ENCODE measurements at regions not wholly inside any gene's neighbourhood (a gene's known extent, or its start where the extent isn't known, plus 50 kb on each side); places are given as distances from the start of the nearest gene placed in this dataset.

GRCh38 chr20:57907131-57908000 lies 197.6 kb upstream of the PMEPA1 start:
- WGBS (ENCODE audit: insufficient coverage) = 33% methylated on average over 18 of the region's 20 CpGs
- CTCF ChIA-PET = interaction anchor here (0.6 to 2.1 kb wide), 4 partner anchors 9 to 227 kb away, joined by 3 to 8 read pairs (median 4); no protein-coding TSS in a partner anchor
- H3K27me3 ChIP-seq (replicated peaks in 2 of 5; ENCODE audit: control insufficient read depth in 4 of 5, insufficient read depth in 5 of 5, low read length in 4 of 5) = peaks cover 0 to 1% (median 0%) of the 10 kb centered on the region in 5 experiments
- peak overlapping the region in 1 of 7 experiments; percentile 27 for H3K4me3 ChIP-seq (ENCODE audit: control insufficient read depth in 1 of 7, extremely low read depth in 1 of 7, insufficient read depth in 4 of 7, low read depth in 2 of 7, low read length in 6 of 7)
- H3K36me3 ChIP-seq (ENCODE audit: control insufficient read depth in 4 of 4, insufficient read depth in 4 of 4, low read length in 3 of 4) = no peaks in the 10 kb centered on the region
- H3K9me3 ChIP-seq (ENCODE audit: control extremely low read depth in 1 of 5, control insufficient read depth in 4 of 5, insufficient read depth in 2 of 5, low read depth in 1 of 5, low read length in 4 of 5) = no peaks in the 10 kb centered on the region
- DNase-seq = peak; percentile 77 to 90 (median 82)
- no peak overlapping the region for H3K27ac ChIP-seq (ENCODE audit: insufficient read depth in 1 of 2, low read depth in 1 of 2, low read length in 2 of 2, poor library complexity in 1 of 2, severe bottlenecking in 2 of 2)
- peaks cover 6 to 76% (median 51%) of the 10 kb centered on the region in 4 experiments for H3K4me1 ChIP-seq (ENCODE audit: control extremely low read depth in 1 of 4, control insufficient read depth in 4 of 4, insufficient read depth in 4 of 4, low read length in 3 of 4)
- POLR2A ChIA-PET = interaction anchor here (0.6 kb wide), 1 partner anchor 619 kb away, joined by 5 read pairs; no protein-coding TSS in a partner anchor

DNA sequence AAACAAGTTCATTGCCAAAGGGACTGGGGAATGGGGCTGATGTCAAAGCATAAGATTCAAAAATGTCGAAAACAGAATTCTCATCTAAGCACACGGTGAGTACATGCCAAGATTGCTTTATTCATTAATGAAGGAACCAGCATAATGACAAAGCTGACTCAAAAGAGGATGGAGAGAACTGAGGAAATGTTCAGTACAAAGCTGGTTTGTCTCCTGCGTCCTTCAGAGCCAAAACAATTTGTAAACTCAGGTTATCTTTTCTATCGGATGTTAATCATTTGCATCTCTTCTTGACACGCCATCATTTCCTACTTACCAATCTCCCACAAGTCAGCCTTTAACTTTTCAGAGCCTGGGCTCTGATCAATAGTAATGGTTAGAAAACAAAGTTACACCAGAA lies 195.6 kb upstream of the PMEPA1 start:
- peaks cover 6 to 72% (median 51%) of the 10 kb centered on the region in 4 experiments for H3K4me1 ChIP-seq (ENCODE audit: control extremely low read depth in 1 of 4, control insufficient read depth in 4 of 4, insufficient read depth in 4 of 4, low read length in 3 of 4)
- no peaks in the 10 kb centered on the region for H3K9me3 ChIP-seq (ENCODE audit: control extremely low read depth in 1 of 5, control insufficient read depth in 4 of 5, insufficient read depth in 2 of 5, low read depth in 1 of 5, low read length in 4 of 5)
- CTCF ChIA-PET = interaction anchor here (1.2 to 1.5 kb wide), 3 partner anchors 11 to 14 kb away, joined by 3 read pairs; no protein-coding TSS in a partner anchor
- no peaks in the 10 kb centered on the region for H3K36me3 ChIP-seq (ENCODE audit: control insufficient read depth in 4 of 4, insufficient read depth in 4 of 4, low read length in 3 of 4)
- no peak overlapping the region for H3K27ac ChIP-seq (ENCODE audit: insufficient read depth in 1 of 2, low read depth in 1 of 2, low read length in 2 of 2, poor library complexity in 1 of 2, severe bottlenecking in 2 of 2)
- peaks cover 0 to 2% (median 0%) of the 10 kb centered on the region in 5 experiments for H3K27me3 ChIP-seq (replicated peaks in 2 of 5; ENCODE audit: control insufficient read depth in 4 of 5, insufficient read depth in 5 of 5, low read length in 4 of 5)
- POLR2A ChIA-PET = no interaction called here
- DNase-seq = no peak
- H3K4me3 ChIP-seq (ENCODE audit: control insufficient read depth in 1 of 7, extremely low read depth in 1 of 7, insufficient read depth in 4 of 7, low read depth in 2 of 7, low read length in 6 of 7) = no peak overlapping the region
- 90% methylated on average over 3 of the region's 5 CpGs for WGBS (ENCODE audit: insufficient coverage)

- peak; percentile 25 to 83 (median 73) for DNase-seq
- POLR2A ChIA-PET = interaction anchor here (0.6 kb wide), 1 partner anchor 287 kb away, joined by 3 read pairs; no protein-coding TSS in a partner anchor
- CTCF ChIA-PET = interaction anchor here (1.0 kb wide), 1 partner anchor 14 kb away, joined by 4 read pairs; no protein-coding TSS in a partner anchor
- Histone ChIP-seq H3K36me3 (ENCODE audit: control insufficient read depth in 4 of 4, insufficient read depth in 4 of 4, low read length in 3 of 4) (no peaks in the 10 kb centered on the region), H3K4me1 (ENCODE audit: control extremely low read depth in 1 of 4, control insufficient read depth in 4 of 4, insufficient read depth in 4 of 4, low read length in 3 of 4) (peaks cover 6 to 71% (median 46%) of the 10 kb centered on the region in 4 experiments), H3K27ac (ENCODE audit: insufficient read depth in 1 of 2, low read depth in 1 of 2, low read length in 2 of 2, poor library complexity in 1 of 2, severe bottlenecking in 2 of 2) (no peak overlapping the region), H3K4me3 (ENCODE audit: control insufficient read depth in 1 of 7, extremely low read depth in 1 of 7, insufficient read depth in 4 of 7, low read depth in 2 of 7, low read length in 6 of 7) (no peak overlapping the region), H3K9me3 (ENCODE audit: control extremely low read depth in 1 of 5, control insufficient read depth in 4 of 5, insufficient read depth in 2 of 5, low read depth in 1 of 5, low read length in 4 of 5) (no peaks in the 10 kb centered on the region), H3K27me3 (replicated peaks in 2 of 5; ENCODE audit: control insufficient read depth in 4 of 5, insufficient read depth in 5 of 5, low read length in 4 of 5) (peaks cover 0 to 5% (median 0%) of the 10 kb centered on the region in 5 experiments)
- WGBS (ENCODE audit: insufficient coverage) = 25% methylated on average over 5 of the region's 10 CpGs
These were observed 194.7 kb upstream of the PMEPA1 start for GRCh38 chr20:57904314-57905105.

DNA sequence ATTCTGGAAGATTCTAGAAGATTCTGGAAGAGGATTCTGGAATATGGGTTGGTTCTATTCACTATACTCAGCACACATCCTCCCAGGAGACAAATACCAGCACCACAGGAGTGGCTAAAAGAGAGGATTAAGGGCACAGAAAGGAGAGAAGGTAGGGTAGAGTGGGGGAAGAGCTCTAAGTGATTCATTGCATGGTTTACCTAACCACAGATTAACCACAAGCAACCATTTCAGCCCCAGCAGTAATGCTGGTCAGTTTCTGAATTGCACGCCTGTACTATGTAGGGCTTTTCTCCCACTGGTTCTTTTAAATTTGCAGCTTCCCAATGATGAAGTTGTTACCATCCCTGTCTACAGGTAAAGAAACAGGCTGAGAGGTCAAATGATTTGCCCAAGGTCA lies 192.7 kb upstream of the PMEPA1 start:
- Histone ChIP-seq H3K27me3 (replicated peaks in 2 of 5; ENCODE audit: control insufficient read depth in 4 of 5, insufficient read depth in 5 of 5, low read length in 4 of 5) (peaks cover 0 to 5% (median 0%) of the 10 kb centered on the region in 5 experiments), H3K4me3 (ENCODE audit: control insufficient read depth in 1 of 7, extremely low read depth in 1 of 7, insufficient read depth in 4 of 7, low read depth in 2 of 7, low read length in 6 of 7) (no peak overlapping the region), H3K9me3 (ENCODE audit: control extremely low read depth in 1 of 5, control insufficient read depth in 4 of 5, insufficient read depth in 2 of 5, low read depth in 1 of 5, low read length in 4 of 5) (no peaks in the 10 kb centered on the region), H3K27ac (ENCODE audit: insufficient read depth in 1 of 2, low read depth in 1 of 2, low read length in 2 of 2, poor library complexity in 1 of 2, severe bottlenecking in 2 of 2) (no peak overlapping the region), H3K36me3 (ENCODE audit: control insufficient read depth in 4 of 4, insufficient read depth in 4 of 4, low read length in 3 of 4) (no peaks in the 10 kb centered on the region), H3K4me1 (ENCODE audit: control extremely low read depth in 1 of 4, control insufficient read depth in 4 of 4, insufficient read depth in 4 of 4, low read length in 3 of 4) (peaks cover 6 to 52% (median 34%) of the 10 kb centered on the region in 4 experiments)
- ChIA-PET POLR2A (interaction anchor here (0.6 kb wide), 1 partner anchor 150 kb away, joined by 3 read pairs; no protein-coding TSS in a partner anchor), CTCF (no interaction called here)
- 17% methylated on average over 1 of the region's 1 CpG for WGBS (ENCODE audit: insufficient coverage)
- DNase-seq = peak; percentile 31 to 80 (median 80)

DNA sequence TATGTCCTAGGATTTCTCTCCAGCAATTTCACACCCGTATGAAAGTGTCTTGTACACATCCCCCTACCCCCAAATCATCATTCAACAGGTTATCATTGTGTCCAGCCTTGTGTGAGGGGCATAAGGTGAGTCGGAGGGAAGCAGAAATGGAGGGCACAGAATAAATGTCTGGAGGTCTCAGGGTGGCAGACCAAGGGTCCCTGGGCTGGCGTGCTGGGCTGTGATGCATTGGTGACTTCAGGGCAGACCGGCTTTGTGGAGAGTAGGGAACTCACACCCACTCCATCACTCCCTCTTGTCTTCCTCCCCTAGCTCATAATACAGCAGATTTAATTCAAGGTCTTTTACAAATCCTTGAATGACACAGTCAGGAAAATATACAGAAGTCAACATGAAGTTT lies 191.7 kb upstream of the PMEPA1 start:
- WGBS (ENCODE audit: insufficient coverage) = 93% methylated on average over 3 of the region's 4 CpGs
- peaks cover 0 to 5% (median 0%) of the 10 kb centered on the region in 5 experiments for H3K27me3 ChIP-seq (replicated peaks in 2 of 5; ENCODE audit: control insufficient read depth in 4 of 5, insufficient read depth in 5 of 5, low read length in 4 of 5)
- H3K4me3 ChIP-seq (ENCODE audit: control insufficient read depth in 1 of 7, extremely low read depth in 1 of 7, insufficient read depth in 4 of 7, low read depth in 2 of 7, low read length in 6 of 7) = no peak overlapping the region
- peaks cover 6 to 45% (median 30%) of the 10 kb centered on the region in 4 experiments for H3K4me1 ChIP-seq (ENCODE audit: control extremely low read depth in 1 of 4, control insufficient read depth in 4 of 4, insufficient read depth in 4 of 4, low read length in 3 of 4)
- H3K27ac ChIP-seq (ENCODE audit: insufficient read depth in 1 of 2, low read depth in 1 of 2, low read length in 2 of 2, poor library complexity in 1 of 2, severe bottlenecking in 2 of 2) = no peak overlapping the region
- ChIA-PET CTCF (no interaction called here), POLR2A (no interaction called here)
- H3K9me3 ChIP-seq (ENCODE audit: control extremely low read depth in 1 of 5, control insufficient read depth in 4 of 5, insufficient read depth in 2 of 5, low read depth in 1 of 5, low read length in 4 of 5) = no peaks in the 10 kb centered on the region
- no peak for DNase-seq
- no peaks in the 10 kb centered on the region for H3K36me3 ChIP-seq (ENCODE audit: control insufficient read depth in 4 of 4, insufficient read depth in 4 of 4, low read length in 3 of 4)

DNA sequence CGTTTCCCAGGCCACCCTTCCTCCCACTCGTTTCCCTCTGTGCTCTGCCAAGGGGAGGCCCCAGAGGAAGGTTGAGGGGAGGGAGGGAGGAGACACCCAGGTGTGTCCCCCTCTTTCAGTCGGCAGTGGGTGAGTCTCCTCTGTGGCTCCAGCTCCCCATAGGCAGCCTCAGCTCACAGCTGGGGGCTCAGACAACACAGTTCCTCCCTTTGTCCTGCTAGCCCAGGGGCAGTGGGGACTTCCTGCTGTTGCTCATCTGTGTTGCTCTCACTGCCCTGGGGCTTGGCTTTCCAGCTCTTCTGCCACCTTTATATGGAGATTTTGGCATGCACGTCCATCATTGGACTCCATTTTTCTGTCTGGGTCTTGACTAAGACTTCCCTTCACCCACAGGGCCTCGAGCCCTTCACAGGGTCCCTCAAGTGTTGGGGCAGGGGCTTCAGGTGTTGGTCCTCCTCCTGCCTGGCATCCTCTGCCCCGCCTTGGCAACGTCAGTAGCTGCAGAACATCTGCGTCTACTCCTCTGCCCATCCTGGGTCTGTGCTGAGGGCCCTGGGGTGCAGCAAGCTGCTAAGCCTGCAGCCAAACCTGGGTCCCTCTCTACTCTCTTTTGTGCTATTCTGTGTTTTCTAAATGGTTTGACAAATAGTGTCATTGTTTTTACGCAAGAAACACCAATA lies 190.6 kb upstream of the PMEPA1 start:
- no peaks in the 10 kb centered on the region for H3K36me3 ChIP-seq (ENCODE audit: control insufficient read depth in 4 of 4, insufficient read depth in 4 of 4, low read length in 3 of 4)
- WGBS (ENCODE audit: insufficient coverage) = 71% methylated on average over 6 of the region's 9 CpGs
- no peaks in the 10 kb centered on the region for H3K9me3 ChIP-seq (ENCODE audit: control extremely low read depth in 1 of 5, control insufficient read depth in 4 of 5, insufficient read depth in 2 of 5, low read depth in 1 of 5, low read length in 4 of 5)
- no peak overlapping the region for H3K27ac ChIP-seq (ENCODE audit: insufficient read depth in 1 of 2, low read depth in 1 of 2, low read length in 2 of 2, poor library complexity in 1 of 2, severe bottlenecking in 2 of 2)
- peaks cover 0 to 5% (median 0%) of the 10 kb centered on the region in 5 experiments for H3K27me3 ChIP-seq (replicated peaks in 2 of 5; ENCODE audit: control insufficient read depth in 4 of 5, insufficient read depth in 5 of 5, low read length in 4 of 5)
- CTCF ChIA-PET = interaction anchor here (0.6 kb wide), 1 partner anchor 296 kb away, joined by 3 read pairs; no protein-coding TSS in a partner anchor
- no peak for DNase-seq
- no peak overlapping the region for H3K4me3 ChIP-seq (ENCODE audit: control insufficient read depth in 1 of 7, extremely low read depth in 1 of 7, insufficient read depth in 4 of 7, low read depth in 2 of 7, low read length in 6 of 7)
- peaks cover 3 to 36% (median 25%) of the 10 kb centered on the region in 4 experiments for H3K4me1 ChIP-seq (ENCODE audit: control extremely low read depth in 1 of 4, control insufficient read depth in 4 of 4, insufficient read depth in 4 of 4, low read length in 3 of 4)
- POLR2A ChIA-PET = no interaction called here

All from common myeloid progenitor, CD34-positive (primary cell).